ENCODE measurements at regions not wholly inside any gene's neighbourhood (a gene's known extent, or its start where the extent isn't known, plus 50 kb on each side); places are given as distances from the start of the nearest gene placed in this dataset.
"Not testable (repeated sequence)": the region's sequence is repeated elsewhere in the genome, so short reads cannot be mapped to it uniquely, and the experiment has no call there.

DNA sequence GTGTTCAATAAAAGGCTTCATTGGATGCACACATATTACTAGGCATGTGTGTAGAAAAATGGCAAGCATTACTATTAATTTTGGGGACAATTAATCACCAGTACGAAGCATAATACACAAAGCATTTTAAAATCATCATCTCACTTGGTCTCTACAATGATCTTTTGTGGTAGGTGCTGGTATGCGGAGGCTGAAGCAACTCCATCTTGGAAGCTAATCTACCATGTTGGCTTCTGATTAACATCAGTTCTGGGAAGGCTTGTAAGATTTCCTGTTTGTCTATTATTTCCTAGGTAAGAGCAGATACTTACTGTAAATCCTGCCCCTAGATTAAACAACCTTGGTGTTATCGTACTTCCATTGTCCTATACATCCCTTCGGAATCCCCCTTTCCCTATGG, 121.7 kb upstream of the RUNX1 start:
- H3K27me3 Mint-ChIP-seq: no peaks in the 10 kb centered on the region
- H3K36me3 Mint-ChIP-seq: no peaks in the 10 kb centered on the region
- H3K27ac Mint-ChIP-seq: peak overlapping the region; percentile 10
- H3K4me1 Mint-ChIP-seq: peaks cover 35% of the 10 kb centered on the region
- H3K4me3 Mint-ChIP-seq: no peak overlapping the region
- H3K9me3 Mint-ChIP-seq: no peaks in the 10 kb centered on the region

DNA sequence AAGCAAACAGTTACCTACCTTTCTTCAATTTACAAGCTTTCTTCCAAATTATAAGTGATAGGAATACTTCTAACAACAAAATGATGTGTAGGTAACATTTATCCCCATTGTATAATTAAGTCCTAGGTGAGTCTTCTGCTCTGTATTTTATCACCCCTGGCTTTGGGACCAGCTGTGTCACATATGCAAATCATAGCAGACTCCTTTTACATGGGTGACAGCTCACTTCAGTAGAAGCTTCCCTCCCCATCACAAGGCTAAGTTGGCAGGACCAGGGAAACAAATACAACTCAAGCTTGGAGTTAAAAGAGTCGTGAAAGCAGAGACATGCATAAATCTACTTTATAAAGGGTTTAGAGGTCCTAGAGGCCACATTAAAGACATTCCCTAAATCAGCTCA, 121.1 kb upstream of the RUNX1 start:
- Mint-ChIP-seq H3K36me3 (no peaks in the 10 kb centered on the region), H3K27me3 (no peaks in the 10 kb centered on the region), H3K4me3 (no peak overlapping the region), H3K4me1 (peaks cover 35% of the 10 kb centered on the region), H3K27ac (peak overlapping the region; percentile 10), H3K9me3 (no peaks in the 10 kb centered on the region)

DNA sequence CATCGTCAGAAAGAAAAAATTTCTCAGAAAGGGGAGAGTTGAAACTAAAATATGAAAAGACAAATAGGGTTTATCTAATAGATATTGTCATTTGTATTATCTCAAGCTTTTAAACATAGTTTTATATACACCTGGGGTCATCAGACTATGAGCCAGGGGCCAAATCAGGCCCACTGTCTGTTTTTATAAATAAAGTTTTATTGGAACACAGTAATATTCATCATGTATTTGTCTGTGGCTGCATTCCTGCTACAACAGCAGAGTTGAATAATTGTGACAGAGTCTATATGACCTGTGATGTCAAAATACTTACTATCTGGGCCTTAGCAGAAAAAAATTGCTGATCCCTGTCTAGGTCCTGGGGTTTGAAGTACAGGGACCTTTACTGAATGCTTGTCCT, 120.5 kb upstream of the RUNX1 start:
- no peaks in the 10 kb centered on the region for H3K36me3 Mint-ChIP-seq
- H3K27me3 Mint-ChIP-seq: no peaks in the 10 kb centered on the region
- no peaks in the 10 kb centered on the region for H3K9me3 Mint-ChIP-seq
- H3K4me1 Mint-ChIP-seq: peaks cover 35% of the 10 kb centered on the region
- H3K4me3 Mint-ChIP-seq: no peak overlapping the region
- no peak overlapping the region for H3K27ac Mint-ChIP-seq

DNA sequence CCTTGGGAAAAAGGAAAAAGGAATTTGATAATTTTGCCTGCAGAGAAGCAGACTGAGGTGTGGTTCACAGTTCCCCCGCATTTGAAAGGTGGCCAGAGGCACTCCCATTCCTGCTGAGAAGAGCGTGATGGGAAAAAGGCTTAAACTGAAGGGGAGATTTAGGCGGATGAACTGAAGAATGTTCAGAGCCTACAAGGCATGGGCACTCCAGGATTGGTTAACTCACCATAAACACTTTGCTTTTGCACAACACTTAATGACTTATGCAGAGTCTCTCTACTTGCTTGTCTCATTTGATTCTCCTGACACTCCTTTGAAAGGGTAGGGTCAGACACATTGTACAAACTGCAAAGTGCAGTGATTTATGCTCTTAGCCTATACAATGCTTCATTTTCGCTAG, 119.6 kb upstream of the RUNX1 start:
- Mint-ChIP-seq H3K27ac (no peak overlapping the region), H3K4me1 (peaks cover 35% of the 10 kb centered on the region), H3K4me3 (no peak overlapping the region), H3K36me3 (no peaks in the 10 kb centered on the region), H3K9me3 (no peaks in the 10 kb centered on the region), H3K27me3 (no peaks in the 10 kb centered on the region)

DNA sequence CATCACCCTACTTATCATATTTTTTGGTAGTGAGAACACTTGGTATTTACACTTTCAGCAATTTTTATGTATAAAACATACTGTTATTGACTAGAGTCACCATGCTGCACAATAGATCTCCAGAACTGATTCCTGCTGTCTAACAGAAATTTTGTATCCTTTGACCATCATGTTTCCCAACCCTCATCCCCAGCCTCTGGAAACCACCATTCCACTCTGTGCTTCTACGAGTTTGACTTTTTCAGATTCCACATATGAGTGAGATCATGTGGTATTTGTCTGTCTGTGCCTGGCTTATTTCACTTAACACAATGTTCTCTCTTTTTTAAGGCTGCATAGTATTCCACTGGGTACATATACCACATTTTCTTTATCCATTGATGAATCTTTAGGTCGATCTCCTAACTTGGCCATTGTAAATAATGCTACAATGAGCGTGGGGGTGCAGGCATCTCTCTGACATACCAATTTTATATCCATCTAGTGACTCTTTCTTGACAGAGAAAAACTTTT, 115.9 kb upstream of the RUNX1 start:
- Mint-ChIP-seq H3K4me1 (no peaks in the 10 kb centered on the region), H3K4me3 (no peak overlapping the region), H3K27ac (no peak overlapping the region), H3K9me3 (no peaks in the 10 kb centered on the region), H3K27me3 (no peaks in the 10 kb centered on the region), H3K36me3 (no peaks in the 10 kb centered on the region)

DNA sequence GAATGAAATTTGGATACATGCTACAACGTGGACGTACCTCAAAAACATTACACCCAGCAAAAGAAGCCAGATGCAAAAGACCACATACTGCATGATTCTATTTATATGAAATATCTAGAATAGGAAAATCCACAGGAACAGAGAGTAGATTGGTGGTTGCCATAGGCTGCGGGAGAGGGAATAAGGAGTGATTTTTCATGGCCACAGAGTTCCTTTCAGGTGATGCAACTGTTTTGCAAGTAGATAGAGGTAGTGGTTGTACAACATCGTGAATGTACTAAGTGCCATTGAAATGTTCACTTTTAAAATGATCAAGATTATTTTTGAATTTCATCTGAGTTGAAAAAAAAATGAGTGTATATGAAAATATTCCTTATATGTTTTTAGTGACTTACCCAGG, 115.3 kb upstream of the RUNX1 start:
- Mint-ChIP-seq H3K36me3 (no peaks in the 10 kb centered on the region), H3K27ac (no peak overlapping the region), H3K27me3 (no peaks in the 10 kb centered on the region), H3K4me1 (no peaks in the 10 kb centered on the region), H3K9me3 (no peaks in the 10 kb centered on the region), H3K4me3 (no peak overlapping the region)

DNA sequence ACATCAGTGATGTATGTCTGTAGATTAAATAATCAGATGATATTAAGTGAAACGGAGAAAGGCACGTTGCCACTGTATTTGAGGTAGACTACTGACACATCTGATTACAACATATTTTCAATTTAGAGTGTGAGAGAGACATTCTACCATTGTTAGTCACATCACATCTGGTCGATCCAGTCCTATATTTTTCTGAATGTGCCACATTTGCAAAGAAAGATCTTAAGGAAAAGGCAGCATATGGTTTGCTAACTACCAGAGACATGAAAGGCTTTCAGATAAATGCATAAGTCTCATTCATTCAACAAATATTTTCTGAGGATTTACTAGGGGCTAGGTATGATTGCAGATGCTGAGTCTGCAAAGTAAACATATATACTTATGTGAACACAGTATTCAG, 114.3 kb upstream of the RUNX1 start:
- H3K4me1 Mint-ChIP-seq: no peaks in the 10 kb centered on the region
- H3K27ac Mint-ChIP-seq: no peak overlapping the region
- no peaks in the 10 kb centered on the region for H3K9me3 Mint-ChIP-seq
- no peaks in the 10 kb centered on the region for H3K27me3 Mint-ChIP-seq
- H3K4me3 Mint-ChIP-seq: no peak overlapping the region
- no peaks in the 10 kb centered on the region for H3K36me3 Mint-ChIP-seq

DNA sequence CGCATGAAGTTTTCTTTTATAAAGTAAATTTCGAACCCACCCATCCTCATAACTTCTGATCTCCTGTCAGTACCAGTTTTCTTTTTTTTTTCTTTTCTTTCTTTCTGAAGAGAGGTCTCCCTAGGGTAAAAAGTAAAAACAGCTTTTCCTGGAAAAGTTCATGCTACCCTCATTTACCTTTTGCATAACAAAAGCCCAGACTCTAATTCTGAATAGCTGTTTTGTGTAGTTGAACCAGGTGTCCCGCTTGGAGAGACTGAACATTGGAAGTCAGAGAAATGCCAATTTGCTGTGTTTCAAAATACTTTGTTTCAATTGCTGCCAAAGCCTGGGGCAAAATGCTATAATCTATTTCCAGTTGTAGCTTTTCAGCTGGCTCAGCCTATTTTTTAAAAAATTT, 113.7 kb upstream of the RUNX1 start:
- H3K27ac Mint-ChIP-seq: no peak overlapping the region
- H3K27me3 Mint-ChIP-seq: no peaks in the 10 kb centered on the region
- no peaks in the 10 kb centered on the region for H3K36me3 Mint-ChIP-seq
- no peaks in the 10 kb centered on the region for H3K9me3 Mint-ChIP-seq
- no peaks in the 10 kb centered on the region for H3K4me1 Mint-ChIP-seq
- H3K4me3 Mint-ChIP-seq: no peak overlapping the region

DNA sequence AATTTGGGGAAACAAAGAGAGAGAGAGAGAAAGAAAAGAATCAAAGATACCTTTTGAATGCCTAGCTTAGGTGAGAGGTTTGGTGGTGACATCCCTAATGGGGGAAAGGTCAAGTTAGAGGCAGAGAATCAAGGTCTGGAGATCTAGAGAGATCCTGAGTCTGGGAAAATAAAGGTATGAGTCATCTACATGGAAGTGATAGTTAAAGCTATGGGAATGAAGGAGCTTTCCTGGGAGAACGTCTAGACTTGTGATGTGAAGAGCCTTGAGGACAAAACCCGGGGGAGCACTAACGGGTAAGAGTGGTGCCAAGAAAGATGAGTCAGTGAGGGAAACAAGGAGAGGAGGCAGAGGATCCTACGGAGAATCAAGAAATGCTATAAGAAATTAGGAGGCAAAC, 110.8 kb upstream of the RUNX1 start:
- Mint-ChIP-seq H3K4me3 (no peak overlapping the region), H3K4me1 (no peaks in the 10 kb centered on the region), H3K27me3 (no peaks in the 10 kb centered on the region), H3K9me3 (no peaks in the 10 kb centered on the region), H3K36me3 (no peaks in the 10 kb centered on the region), H3K27ac (no peak overlapping the region)

DNA sequence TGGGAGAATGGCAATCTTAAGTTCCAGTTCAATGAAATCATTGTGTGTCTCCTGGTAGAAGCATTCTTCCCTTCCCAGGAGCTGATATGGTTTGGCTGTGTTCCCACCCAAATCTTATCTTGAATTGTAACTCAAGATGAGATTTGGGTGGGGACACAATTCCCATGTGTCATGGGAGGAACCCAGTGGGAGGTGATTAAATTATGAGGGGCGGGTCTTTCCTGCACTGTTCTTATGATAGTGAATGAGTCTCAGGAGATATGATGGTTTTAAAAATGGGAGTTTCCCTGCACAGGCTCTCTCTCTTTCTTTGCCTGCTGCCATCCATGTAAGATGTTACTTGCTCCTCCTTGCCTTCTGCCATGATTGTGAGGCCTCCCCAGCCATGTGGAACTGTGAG, 108.3 kb upstream of the RUNX1 start:
- H3K36me3 Mint-ChIP-seq, H3K4me3 Mint-ChIP-seq, H3K27ac Mint-ChIP-seq, H3K27me3 Mint-ChIP-seq, H3K4me1 Mint-ChIP-seq, H3K9me3 Mint-ChIP-seq: not testable (repeated sequence)

DNA sequence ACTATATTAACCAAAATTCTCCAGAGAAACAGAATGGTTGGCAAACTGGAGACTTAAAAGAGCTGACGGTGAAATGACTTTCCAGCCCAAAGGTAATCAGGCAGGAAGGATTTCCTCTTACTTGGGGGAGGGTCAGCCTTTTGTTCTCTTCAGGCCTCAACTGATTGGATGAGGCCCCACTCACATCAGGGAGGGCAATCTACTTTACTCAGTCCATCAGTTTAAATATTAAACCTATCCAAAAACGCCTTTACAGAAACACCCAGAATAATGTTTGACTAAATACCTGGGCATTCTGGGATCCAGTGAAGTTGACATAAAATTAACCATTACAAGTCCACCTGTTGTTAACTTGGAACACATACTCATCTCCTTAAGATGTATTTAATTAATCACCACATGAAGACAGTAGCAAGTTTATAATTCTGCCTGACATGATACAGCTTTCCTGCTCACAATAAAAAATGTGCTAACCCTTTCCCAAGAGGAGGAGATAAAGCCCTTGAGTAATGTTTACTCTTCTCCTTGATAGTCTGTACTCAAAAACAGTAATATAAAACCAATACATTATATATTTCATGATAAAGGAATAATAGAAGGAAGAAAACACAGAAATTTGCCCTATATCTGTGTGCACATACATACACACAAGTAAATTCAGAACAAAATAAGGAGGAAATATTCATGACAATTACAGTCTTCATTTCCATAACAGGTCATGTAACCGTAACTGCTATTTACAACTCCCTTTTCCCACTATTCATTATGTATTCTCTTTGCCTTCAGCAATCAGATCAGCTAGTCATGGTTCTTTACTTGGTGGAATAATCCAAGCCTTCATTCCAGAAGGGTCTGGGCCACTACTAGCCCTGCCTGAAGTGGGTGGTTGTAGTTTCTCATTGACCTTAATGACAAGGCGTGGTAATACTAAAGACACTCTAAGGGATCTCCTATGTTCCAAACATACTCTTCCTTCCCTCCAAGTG, 107.5 kb upstream of the RUNX1 start:
- no peaks in the 10 kb centered on the region for H3K9me3 Mint-ChIP-seq
- H3K36me3 Mint-ChIP-seq: no peaks in the 10 kb centered on the region
- no peaks in the 10 kb centered on the region for H3K27me3 Mint-ChIP-seq
- no peak overlapping the region for H3K4me3 Mint-ChIP-seq
- H3K4me1 Mint-ChIP-seq: peaks cover 7% of the 10 kb centered on the region
- H3K27ac Mint-ChIP-seq: no peak overlapping the region

DNA sequence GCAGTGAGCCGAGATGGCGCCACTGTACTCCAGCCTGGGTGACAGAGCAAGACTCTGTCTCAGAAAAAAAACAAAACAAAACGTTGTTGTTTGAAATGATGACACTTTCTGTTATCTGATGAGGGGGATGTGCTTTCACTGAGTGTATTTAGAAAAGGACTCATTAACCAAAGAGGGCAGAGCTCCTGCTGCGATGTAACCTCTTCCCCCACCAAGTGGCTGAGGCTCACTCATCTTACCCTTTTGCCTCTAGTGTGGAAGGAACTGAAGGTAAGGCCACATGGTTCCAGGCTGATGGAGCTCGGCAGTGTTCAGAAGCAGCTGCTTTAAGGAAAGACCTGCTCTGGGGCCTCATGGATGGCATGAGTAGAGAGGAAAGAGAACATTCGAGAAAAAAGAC, 105.7 kb upstream of the RUNX1 start:
- H3K4me3 Mint-ChIP-seq: no peak overlapping the region
- peak overlapping the region; percentile 11 for H3K27ac Mint-ChIP-seq
- H3K36me3 Mint-ChIP-seq: no peaks in the 10 kb centered on the region
- H3K4me1 Mint-ChIP-seq: peaks cover 25% of the 10 kb centered on the region
- no peaks in the 10 kb centered on the region for H3K27me3 Mint-ChIP-seq
- H3K9me3 Mint-ChIP-seq: peaks cover 4% of the 10 kb centered on the region

DNA sequence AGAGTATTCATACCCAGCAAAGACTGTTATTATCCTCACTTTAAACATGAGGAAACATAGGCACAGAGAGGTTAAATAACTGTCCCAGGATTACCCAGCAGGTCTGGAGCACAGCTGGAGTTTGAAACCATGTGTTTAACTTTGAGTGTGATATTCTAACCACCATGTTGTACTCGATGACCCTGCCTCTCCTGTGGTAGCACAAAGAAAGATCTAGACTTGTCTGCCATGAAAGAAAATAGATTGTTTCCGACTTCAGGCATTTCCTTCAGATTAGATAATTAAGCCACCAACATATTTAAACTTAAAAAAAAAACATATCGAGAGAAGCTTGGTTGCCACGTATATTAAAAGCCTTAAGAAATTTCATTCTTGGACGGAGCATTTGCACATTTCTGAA, 104.6 kb upstream of the RUNX1 start:
- peaks cover 33% of the 10 kb centered on the region for H3K4me1 Mint-ChIP-seq
- H3K27me3 Mint-ChIP-seq: no peaks in the 10 kb centered on the region
- H3K9me3 Mint-ChIP-seq: peaks cover 4% of the 10 kb centered on the region
- H3K36me3 Mint-ChIP-seq: no peaks in the 10 kb centered on the region
- no peak overlapping the region for H3K4me3 Mint-ChIP-seq
- no peak overlapping the region for H3K27ac Mint-ChIP-seq

DNA sequence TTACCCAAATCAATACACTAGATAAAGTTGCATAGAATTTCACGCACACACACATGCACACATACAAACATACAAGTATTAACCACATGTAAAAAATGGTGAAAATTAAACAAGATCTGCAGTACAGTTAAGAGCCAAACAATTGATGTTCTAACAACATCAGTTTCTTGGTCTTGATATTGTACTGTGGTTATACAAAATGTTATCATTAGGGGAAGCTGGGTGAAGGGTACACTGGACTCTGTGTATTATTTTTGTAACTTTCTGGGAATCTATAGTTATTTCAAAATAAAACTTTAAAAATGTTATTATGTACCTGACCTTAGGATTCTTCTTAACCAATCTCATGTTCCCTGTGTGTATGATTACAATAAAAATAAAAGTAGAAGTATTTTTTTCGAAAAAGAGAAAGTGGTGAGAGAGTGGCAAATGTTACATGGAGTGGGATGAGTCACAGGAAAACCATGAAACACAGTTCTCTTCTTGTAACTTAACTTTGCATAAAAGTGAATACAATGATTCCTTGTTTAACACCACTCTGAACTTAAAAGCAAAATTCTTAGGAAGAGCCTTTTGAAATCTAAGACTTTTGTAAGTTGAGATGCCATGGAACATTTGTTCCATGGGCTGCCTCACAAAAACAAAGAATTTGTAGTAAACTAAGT, 101.6 kb upstream of the RUNX1 start:
- Mint-ChIP-seq H3K27ac (peak overlapping the region; percentile 93), H3K4me1 (peaks cover 53% of the 10 kb centered on the region), H3K27me3 (no peaks in the 10 kb centered on the region), H3K36me3 (no peaks in the 10 kb centered on the region), H3K4me3 (peak overlapping the region; percentile 43), H3K9me3 (peaks cover 4% of the 10 kb centered on the region)

DNA sequence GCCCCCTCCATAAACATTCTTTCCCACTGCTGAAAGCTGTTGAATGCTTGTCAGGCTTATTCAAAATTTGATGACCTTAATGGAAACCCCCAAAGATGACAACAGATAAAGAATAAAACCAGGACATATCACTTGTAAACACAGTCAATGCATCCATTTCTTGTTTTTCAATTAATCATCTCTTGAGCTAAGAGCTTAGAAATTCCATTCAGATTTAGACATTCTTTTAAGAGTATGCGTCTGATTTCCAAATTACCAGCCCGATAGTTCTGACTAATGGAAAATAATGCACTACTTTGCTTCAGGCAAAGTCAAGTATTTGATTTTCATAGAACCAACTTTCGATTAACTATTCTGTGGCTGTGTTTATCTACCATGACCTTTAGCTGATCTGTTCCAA, 100.6 kb upstream of the RUNX1 start:
- H3K9me3 Mint-ChIP-seq: peaks cover 4% of the 10 kb centered on the region
- no peaks in the 10 kb centered on the region for H3K36me3 Mint-ChIP-seq
- H3K27ac Mint-ChIP-seq: peak overlapping the region; percentile 93
- no peaks in the 10 kb centered on the region for H3K27me3 Mint-ChIP-seq
- H3K4me3 Mint-ChIP-seq: no peak overlapping the region
- H3K4me1 Mint-ChIP-seq: peaks cover 53% of the 10 kb centered on the region

DNA sequence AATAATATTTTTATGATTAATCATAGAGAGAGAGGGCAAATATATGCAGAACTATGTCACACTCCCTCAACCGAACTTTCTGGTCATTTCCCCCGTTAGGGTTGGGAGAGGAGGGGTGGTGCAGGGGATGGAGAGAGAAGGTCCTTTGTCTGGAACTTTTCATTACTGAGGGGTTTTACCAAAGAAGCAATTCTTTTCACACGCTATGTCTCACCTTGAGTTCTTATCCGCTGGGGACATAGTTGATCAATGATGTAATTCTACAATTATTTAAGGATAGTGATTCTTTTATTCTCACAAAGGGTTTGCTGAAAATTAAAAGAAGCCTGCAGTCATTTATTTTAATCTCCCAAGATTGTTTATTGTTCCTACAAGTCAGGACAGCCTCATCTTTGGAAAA, 98.3 kb upstream of the RUNX1 start:
- no peak overlapping the region for H3K27ac Mint-ChIP-seq
- H3K27me3 Mint-ChIP-seq: no peaks in the 10 kb centered on the region
- peaks cover 4% of the 10 kb centered on the region for H3K9me3 Mint-ChIP-seq
- peaks cover 53% of the 10 kb centered on the region for H3K4me1 Mint-ChIP-seq
- H3K36me3 Mint-ChIP-seq: no peaks in the 10 kb centered on the region
- no peak overlapping the region for H3K4me3 Mint-ChIP-seq

All from activated naive CD4-positive, alpha-beta T cell treated with anti-CD3 and anti-CD28 coated beads, Interleukin-2, amount 50 U/mL, for 24 hours (primary cell).